CD4-positive, CD25-positive, alpha-beta regulatory T cell (primary cell): ENCODE measurements at regions not wholly inside any gene's neighbourhood (a gene's known extent, or its start where the extent isn't known, plus 50 kb on each side); places are given as distances from the start of the nearest gene placed in this dataset.
"Not testable (repeated sequence)": the region's sequence is repeated elsewhere in the genome, so short reads cannot be mapped to it uniquely, and the experiment has no call there.

Source experiments
- ATAC-seq, 2 donors: fragments of 150-1000 bp; cut with Tn5 transposase; one replicate each; pipeline ENCODE4 v1.10.0; 2021; ENCODE audit warnings: low read depth in 2 of 2, moderate number of reproducible peaks in 2 of 2, moderate library complexity in 1 of 2
- DNase-seq, 3 donors: peaks; one replicate each; pipeline versions ENCODE4 v3.0.0 to v3.0.0-alpha.2; 2012 to 2022; ENCODE audit warnings: mixed read lengths in 1 of 3
- H3K27ac ChIP-seq: one replicate; pipeline ENCODE4 v1.7.0; 2013; ENCODE audit warnings: mild to moderate bottlenecking, low read length; ENCODE audit not compliant: insufficient read depth, poor library complexity, severe bottlenecking
- H3K27me3 ChIP-seq: one replicate; pipeline ENCODE4 v1.7.0; 2013; ENCODE audit warnings: low read length; ENCODE audit not compliant: control insufficient read depth, insufficient read depth
- H3K36me3 ChIP-seq: one replicate; pipeline ENCODE4 v1.7.0; 2013; ENCODE audit warnings: mild to moderate bottlenecking, low read length, moderate library complexity; ENCODE audit not compliant: control insufficient read depth, insufficient read depth
- H3K4me1 ChIP-seq: 2 replicates; pipeline ENCODE4 v1.7.0; 2013; ENCODE audit warnings: mild to moderate bottlenecking, low read length; ENCODE audit not compliant: insufficient read depth, control insufficient read depth, poor library complexity, severe bottlenecking
- H3K4me3 ChIP-seq: one replicate; pipeline ENCODE4 v1.7.0; 2013; ENCODE audit warnings: low read depth, mild to moderate bottlenecking, low read length, moderate library complexity
- H3K9me3 ChIP-seq, 2 experiments: 1 replicate in 1 of 2; 2 replicates in 1 of 2; pipeline ENCODE4 v1.7.0; 2013; ENCODE audit warnings: low read length in 2 of 2, mild to moderate bottlenecking in 1 of 2, moderate library complexity in 1 of 2; ENCODE audit not compliant: control insufficient read depth in 2 of 2
- H3K27ac Mint-ChIP-seq, 3 donors: one replicate each; pipeline ENCODE4 v1.8.0; 2020 to 2022; ENCODE audit warnings: mild to moderate bottlenecking in 3 of 3, mixed read lengths in 3 of 3, moderate library complexity in 2 of 3
- H3K27me3 Mint-ChIP-seq: one replicate; pipeline ENCODE4 v1.8.0; 2022; ENCODE audit warnings: mild to moderate bottlenecking, mixed read lengths
- H3K36me3 Mint-ChIP-seq: one replicate; pipeline ENCODE4 v1.8.0; 2020; ENCODE audit warnings: mixed read lengths
- H3K4me1 Mint-ChIP-seq, 4 donors: one replicate each; pipeline ENCODE4 v1.8.0; 2020 to 2022; ENCODE audit warnings: mixed read lengths in 4 of 4, mild to moderate bottlenecking in 1 of 4
- H3K4me3 Mint-ChIP-seq, 4 donors: one replicate each; pipeline ENCODE4 v1.8.0; 2020 to 2022; ENCODE audit warnings: mild to moderate bottlenecking in 4 of 4, mixed read lengths in 4 of 4, moderate library complexity in 3 of 4
- H3K9me3 Mint-ChIP-seq, 7 donors: one replicate each; pipeline ENCODE4 v1.8.0; 2020 to 2022; ENCODE audit warnings: mixed read lengths in 7 of 7, mild to moderate bottlenecking in 3 of 7, moderate library complexity in 2 of 7

DNA sequence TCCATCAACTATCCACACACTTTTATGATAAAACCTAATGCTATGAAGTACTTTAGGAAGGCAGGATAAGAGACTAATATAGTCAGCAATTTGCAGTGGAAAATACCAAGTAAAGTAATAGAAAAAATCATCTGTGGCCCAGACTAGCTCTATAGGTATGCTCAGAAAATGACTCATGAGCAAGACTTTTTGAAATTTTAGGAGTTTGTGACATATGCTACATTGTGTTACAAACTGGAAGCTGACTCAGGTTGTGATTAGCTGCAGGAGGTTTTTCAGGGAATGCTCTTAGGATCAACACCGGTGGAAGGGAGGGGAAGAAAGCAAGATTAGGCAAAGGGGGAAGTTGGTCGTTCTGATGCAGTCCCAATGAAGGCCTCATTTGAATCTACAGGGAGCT is 56.1 kb downstream of the FEZF1 start:
- Histone ChIP-seq H3K27ac (no peak overlapping the region), H3K4me1 (no peaks in the 10 kb centered on the region), H3K4me3 (no peak overlapping the region), H3K9me3 (peaks cover 0 to 2% of the 10 kb centered on the region in 2 experiments), H3K27me3 (no peaks in the 10 kb centered on the region), H3K36me3 (no peaks in the 10 kb centered on the region)
- DNase-seq (no peak), ATAC-seq (no peak)
- no peak overlapping the region for H3K27ac Mint-ChIP-seq
- H3K9me3 Mint-ChIP-seq: peaks cover 0 to 8% (median 0%) of the 10 kb centered on the region in 7 donors
- H3K4me1 Mint-ChIP-seq: no peaks in the 10 kb centered on the region
- no peaks in the 10 kb centered on the region for H3K36me3 Mint-ChIP-seq
- no peak overlapping the region for H3K4me3 Mint-ChIP-seq
- no peaks in the 10 kb centered on the region for H3K27me3 Mint-ChIP-seq

DNA sequence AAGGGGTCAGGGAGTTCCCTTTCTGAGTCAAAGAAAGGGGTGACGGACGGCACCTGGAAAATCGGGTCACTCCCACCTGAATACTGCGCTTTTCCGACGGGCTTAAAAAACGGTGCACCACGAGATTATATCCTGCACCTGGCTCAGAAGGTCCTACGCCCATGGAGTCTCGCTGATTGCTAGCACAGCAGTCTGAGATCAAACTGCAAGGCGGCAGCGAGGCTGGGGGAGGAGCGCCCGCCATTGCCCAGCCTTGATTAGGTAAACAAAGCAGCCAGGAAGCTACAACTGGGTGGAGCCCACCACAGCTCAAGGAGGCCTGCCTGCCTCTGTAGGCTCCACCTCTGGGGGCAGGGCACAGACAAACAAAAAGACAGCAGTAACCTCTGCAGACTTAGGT is 65.8 kb downstream of the FEZF1 start:
- not testable (repeated sequence) for H3K4me1 ChIP-seq, H3K27me3 ChIP-seq, H3K9me3 Mint-ChIP-seq, H3K27ac ChIP-seq, H3K36me3 ChIP-seq, ATAC-seq, H3K36me3 Mint-ChIP-seq, H3K4me1 Mint-ChIP-seq, H3K4me3 Mint-ChIP-seq, H3K27ac Mint-ChIP-seq, DNase-seq, H3K9me3 ChIP-seq, H3K4me3 ChIP-seq, H3K27me3 Mint-ChIP-seq

- H3K36me3 Mint-ChIP-seq, H3K36me3 ChIP-seq, H3K27ac Mint-ChIP-seq, ATAC-seq, H3K27ac ChIP-seq, H3K4me1 ChIP-seq, H3K4me3 Mint-ChIP-seq, H3K9me3 ChIP-seq, H3K9me3 Mint-ChIP-seq, H3K27me3 ChIP-seq, H3K4me3 ChIP-seq, DNase-seq, H3K4me1 Mint-ChIP-seq, H3K27me3 Mint-ChIP-seq: not testable (repeated sequence)
These were observed 66.3 kb downstream of the FEZF1 start for GRCh38 chr7:122238297-122238696.

DNA sequence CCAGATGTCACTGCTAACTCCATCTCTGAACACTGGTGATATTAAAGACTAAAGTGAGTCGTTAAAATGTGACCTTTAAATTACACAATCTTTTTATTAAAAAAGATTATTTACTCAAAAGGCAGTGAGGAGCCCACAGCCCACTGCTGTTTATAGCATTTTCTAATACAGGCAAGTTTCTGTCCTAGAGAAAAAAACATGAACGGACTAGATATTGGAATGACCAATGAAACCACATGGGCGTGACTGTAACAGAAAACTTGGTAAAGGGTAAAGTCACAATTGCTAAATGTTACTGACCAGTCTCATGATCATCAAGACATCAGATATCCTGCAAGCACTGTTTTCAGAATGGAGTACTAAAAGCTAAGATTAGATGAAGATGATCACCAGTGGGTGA is 78.7 kb downstream of the FEZF1 start:
- no peak overlapping the region for H3K27ac Mint-ChIP-seq

GRCh38 chr7:122219253-122219865 is 75.3 kb upstream of the AASS start:
- H3K4me3 Mint-ChIP-seq: no peak overlapping the region
- Histone ChIP-seq H3K36me3 (no peaks in the 10 kb centered on the region), H3K4me1 (no peaks in the 10 kb centered on the region), H3K9me3 (no peaks in the 10 kb centered on the region), H3K4me3 (no peak overlapping the region), H3K27me3 (no peaks in the 10 kb centered on the region), H3K27ac (no peak overlapping the region)
- H3K27me3 Mint-ChIP-seq: no peaks in the 10 kb centered on the region
- DNase-seq (peak in 1 of 3 donors; percentile 9), ATAC-seq (no peak)
- no peaks in the 10 kb centered on the region for H3K36me3 Mint-ChIP-seq
- no peaks in the 10 kb centered on the region for H3K4me1 Mint-ChIP-seq
- no peak overlapping the region for H3K27ac Mint-ChIP-seq
- no peaks in the 10 kb centered on the region for H3K9me3 Mint-ChIP-seq

More for the DNA sequence above, 78.7 kb downstream of the FEZF1 start:
- H3K4me3 Mint-ChIP-seq: no peak overlapping the region
- Histone ChIP-seq H3K4me1 (no peaks in the 10 kb centered on the region), H3K36me3 (no peaks in the 10 kb centered on the region), H3K9me3 (no peaks in the 10 kb centered on the region), H3K27ac (no peak overlapping the region), H3K27me3 (no peaks in the 10 kb centered on the region), H3K4me3 (no peak overlapping the region)
- ATAC-seq (no peak), DNase-seq (no peak)
- H3K36me3 Mint-ChIP-seq: no peaks in the 10 kb centered on the region
- H3K4me1 Mint-ChIP-seq: no peaks in the 10 kb centered on the region
- peaks cover 0 to 2% (median 0%) of the 10 kb centered on the region in 7 donors for H3K9me3 Mint-ChIP-seq
- no peaks in the 10 kb centered on the region for H3K27me3 Mint-ChIP-seq

DNA sequence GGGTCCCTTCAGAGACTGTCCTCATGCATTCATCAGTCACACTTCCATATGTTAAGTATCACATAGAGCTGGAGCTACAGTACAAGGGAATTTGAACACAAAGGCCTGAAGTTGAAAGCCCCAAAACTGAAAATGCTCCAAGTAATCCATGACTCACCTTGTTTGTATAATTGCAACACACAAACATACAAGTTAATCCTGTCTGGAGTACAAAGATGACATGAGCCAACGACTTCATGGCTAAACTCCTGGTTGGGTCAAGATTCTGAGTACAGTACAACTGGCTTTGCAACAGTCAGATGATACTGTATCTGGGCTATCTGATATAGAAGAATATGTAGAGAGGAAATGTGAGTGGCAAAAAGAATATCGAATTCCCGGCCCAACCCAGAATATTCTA is 73.1 kb upstream of the AASS start:
- no peak for ATAC-seq
- H3K27me3 ChIP-seq: no peaks in the 10 kb centered on the region
- no peak overlapping the region for H3K27ac Mint-ChIP-seq
- DNase-seq: no peak
- no peaks in the 10 kb centered on the region for H3K9me3 ChIP-seq
- H3K27ac ChIP-seq: no peak overlapping the region
- no peak overlapping the region for H3K4me3 Mint-ChIP-seq
- no peaks in the 10 kb centered on the region for H3K9me3 Mint-ChIP-seq
- no peaks in the 10 kb centered on the region for H3K27me3 Mint-ChIP-seq
- H3K4me1 Mint-ChIP-seq: no peaks in the 10 kb centered on the region
- no peak overlapping the region for H3K4me3 ChIP-seq
- H3K36me3 Mint-ChIP-seq: no peaks in the 10 kb centered on the region
- H3K36me3 ChIP-seq: no peaks in the 10 kb centered on the region
- no peaks in the 10 kb centered on the region for H3K4me1 ChIP-seq

DNA sequence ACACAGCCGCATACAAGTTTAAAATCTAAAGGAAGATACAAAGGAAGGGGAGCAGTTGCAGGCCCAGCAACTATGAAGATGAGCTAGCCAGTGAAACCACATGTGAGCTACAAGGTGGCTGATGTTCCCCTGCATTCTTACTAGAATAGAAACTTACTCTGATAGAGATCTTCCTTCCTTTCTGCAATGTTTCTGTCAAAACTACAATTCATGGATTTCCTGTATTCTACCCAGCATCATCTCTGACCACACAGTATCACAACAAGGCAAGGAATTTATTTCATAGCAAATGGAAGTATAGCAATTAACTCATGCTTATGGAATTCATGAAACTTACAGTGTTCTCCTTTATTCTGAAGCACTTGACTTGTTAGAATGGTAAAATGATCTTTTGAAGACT is 68.7 kb upstream of the AASS start:
- no peak for ATAC-seq
- Mint-ChIP-seq H3K36me3 (no peaks in the 10 kb centered on the region), H3K4me3 (no peak overlapping the region), H3K27me3 (no peaks in the 10 kb centered on the region), H3K9me3 (peaks cover 0 to 7% (median 0%) of the 10 kb centered on the region in 7 donors), H3K27ac (no peak overlapping the region), H3K4me1 (no peaks in the 10 kb centered on the region)
- H3K4me1 ChIP-seq: no peaks in the 10 kb centered on the region
- no peak for DNase-seq
- no peaks in the 10 kb centered on the region for H3K36me3 ChIP-seq
- H3K9me3 ChIP-seq: peaks cover 0 to 2% of the 10 kb centered on the region in 2 experiments
- no peak overlapping the region for H3K4me3 ChIP-seq
- H3K27ac ChIP-seq: no peak overlapping the region
- H3K27me3 ChIP-seq: no peaks in the 10 kb centered on the region

GRCh38 chr7:122211362-122211761 is 67.3 kb upstream of the AASS start:
- H3K36me3 Mint-ChIP-seq: no peaks in the 10 kb centered on the region
- H3K9me3 ChIP-seq: peaks cover 0 to 2% of the 10 kb centered on the region in 2 experiments
- H3K27ac Mint-ChIP-seq: no peak overlapping the region
- DNase-seq: no peak
- H3K36me3 ChIP-seq: no peaks in the 10 kb centered on the region
- H3K9me3 Mint-ChIP-seq: peaks cover 0 to 12% (median 5%) of the 10 kb centered on the region in 7 donors
- H3K4me1 Mint-ChIP-seq: no peaks in the 10 kb centered on the region
- H3K27ac ChIP-seq: no peak overlapping the region
- H3K27me3 Mint-ChIP-seq: no peaks in the 10 kb centered on the region
- H3K4me1 ChIP-seq: no peaks in the 10 kb centered on the region
- no peak for ATAC-seq
- H3K4me3 Mint-ChIP-seq: no peak overlapping the region
- H3K27me3 ChIP-seq: no peaks in the 10 kb centered on the region
- H3K4me3 ChIP-seq: no peak overlapping the region
